Activated T-cell treated with anti-CD3 and anti-CD28 coated beads, Interleukin-2, amount 50 U/mL, for 24 hours (primary cell): ENCODE measurements at regions not wholly inside any gene's neighbourhood (a gene's known extent, or its start where the extent isn't known, plus 50 kb on each side); places are given as distances from the start of the nearest gene placed in this dataset.
"Not testable (repeated sequence)": the region's sequence is repeated elsewhere in the genome, so short reads cannot be mapped to it uniquely, and the experiment has no call there.

Source experiments
- DNase-seq: peaks from one replicate; pipeline ENCODE4 v3.0.0-alpha.2; 2020
- H3K27ac Mint-ChIP-seq: 2 replicates; pipeline ENCODE4 v1.8.0; 2020; ENCODE audit warnings: mild to moderate bottlenecking, mixed read lengths
- H3K27me3 Mint-ChIP-seq: 2 replicates; pipeline ENCODE4 v1.8.0; 2020; ENCODE audit warnings: mixed read lengths
- H3K36me3 Mint-ChIP-seq: 2 replicates; pipeline ENCODE4 v1.8.0; 2020; ENCODE audit warnings: low read depth, mixed read lengths
- H3K4me1 Mint-ChIP-seq: 2 replicates; pipeline ENCODE4 v1.8.0; 2020; ENCODE audit warnings: low read depth, mixed read lengths
- H3K4me3 Mint-ChIP-seq: 2 replicates; pipeline ENCODE4 v1.8.0; 2020; ENCODE audit warnings: mild to moderate bottlenecking, moderate library complexity, mixed read lengths
- H3K9me3 Mint-ChIP-seq: 2 replicates; pipeline ENCODE4 v1.8.0; 2020; ENCODE audit warnings: mixed read lengths

DNA sequence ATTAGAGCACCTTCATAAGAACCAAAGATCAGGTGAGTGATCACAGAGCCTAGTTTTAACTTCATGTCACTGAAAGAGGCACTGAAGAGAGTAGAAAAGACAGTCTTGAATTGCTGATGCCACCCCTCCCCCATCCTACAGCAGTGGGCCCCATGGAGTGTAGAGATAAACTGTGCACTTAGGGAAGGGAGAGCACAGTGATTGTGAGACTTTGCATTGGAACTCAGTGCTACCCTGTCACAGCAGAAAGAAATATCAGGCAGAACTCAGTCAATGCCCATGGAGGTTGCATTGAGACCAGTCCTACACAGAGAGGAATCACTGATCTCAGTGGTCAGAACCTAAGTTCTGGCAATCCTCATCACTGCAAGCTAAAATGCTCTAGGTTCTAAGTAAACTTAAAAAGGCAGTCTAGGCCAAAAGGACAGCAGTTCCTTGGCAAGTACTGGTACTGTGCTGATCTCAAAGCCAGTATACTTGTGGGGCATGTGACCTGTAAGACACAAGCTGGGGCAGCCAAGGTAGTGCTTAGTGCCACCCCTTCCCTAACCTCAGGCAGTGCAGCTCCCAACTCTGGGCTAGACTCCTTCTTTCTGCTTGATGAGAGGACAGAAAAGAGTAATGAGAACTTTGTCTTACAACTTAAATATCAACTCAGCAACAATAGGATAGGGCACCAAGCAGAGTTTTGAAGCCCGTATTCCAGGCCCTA, 94.1 kb downstream of the FSCB start:
- Mint-ChIP-seq H3K4me1 (no peaks in the 10 kb centered on the region), H3K4me3 (no peak overlapping the region), H3K27ac (no peak overlapping the region), H3K36me3 (no peaks in the 10 kb centered on the region), H3K9me3 (peaks cover 13% of the 10 kb centered on the region), H3K27me3 (no peaks in the 10 kb centered on the region)
- DNase-seq, result no peak

DNA sequence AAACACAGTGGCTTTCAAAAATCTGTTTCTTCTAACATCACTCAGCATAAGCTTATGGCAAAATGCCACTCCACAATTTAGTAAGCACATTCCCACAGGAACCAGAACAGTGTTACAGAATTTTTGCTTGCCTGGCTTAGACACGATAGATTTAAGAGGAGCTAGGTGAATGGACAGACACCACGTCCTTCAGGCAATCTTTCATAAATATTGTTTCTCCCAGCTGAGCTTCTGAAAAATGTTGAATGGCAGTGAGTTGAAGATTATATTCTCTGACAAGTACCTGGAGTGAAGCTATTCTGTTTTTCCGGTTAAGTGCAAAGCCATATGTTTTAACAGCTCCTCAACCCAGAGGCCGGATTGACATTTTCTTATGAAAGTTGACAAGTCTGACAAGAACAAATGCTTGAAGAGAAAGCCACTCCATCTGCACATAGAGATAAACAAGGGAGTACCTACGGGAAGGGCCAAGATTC, 102.0 kb downstream of the FSCB start:
- no peak overlapping the region for H3K4me3 Mint-ChIP-seq
- no peak for DNase-seq
- no peak overlapping the region for H3K27ac Mint-ChIP-seq
- H3K27me3 Mint-ChIP-seq, result no peaks in the 10 kb centered on the region
- no peaks in the 10 kb centered on the region for H3K4me1 Mint-ChIP-seq
- H3K36me3 Mint-ChIP-seq, result no peaks in the 10 kb centered on the region
- H3K9me3 Mint-ChIP-seq, result peaks cover 10% of the 10 kb centered on the region

DNA sequence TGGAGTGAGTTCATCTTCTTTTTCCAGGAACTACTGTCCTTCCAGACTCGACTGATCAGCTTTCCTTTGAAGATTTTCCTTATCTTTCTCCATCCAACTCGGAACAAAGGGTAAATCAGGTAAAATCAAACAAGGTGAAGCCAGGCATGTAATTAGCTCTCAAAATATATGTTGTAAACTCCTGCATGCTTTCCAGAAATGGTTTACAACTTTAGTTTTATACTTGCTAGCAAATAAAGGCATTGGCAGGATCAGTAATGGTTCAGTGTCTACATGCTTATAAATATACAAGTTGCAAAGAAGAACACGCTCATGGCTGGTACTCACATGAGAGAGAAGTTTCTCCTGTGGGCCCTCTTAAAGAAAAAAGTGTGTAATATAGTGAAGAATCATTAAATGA, 102.5 kb downstream of the FSCB start:
- no peaks in the 10 kb centered on the region for H3K27me3 Mint-ChIP-seq

DNA sequence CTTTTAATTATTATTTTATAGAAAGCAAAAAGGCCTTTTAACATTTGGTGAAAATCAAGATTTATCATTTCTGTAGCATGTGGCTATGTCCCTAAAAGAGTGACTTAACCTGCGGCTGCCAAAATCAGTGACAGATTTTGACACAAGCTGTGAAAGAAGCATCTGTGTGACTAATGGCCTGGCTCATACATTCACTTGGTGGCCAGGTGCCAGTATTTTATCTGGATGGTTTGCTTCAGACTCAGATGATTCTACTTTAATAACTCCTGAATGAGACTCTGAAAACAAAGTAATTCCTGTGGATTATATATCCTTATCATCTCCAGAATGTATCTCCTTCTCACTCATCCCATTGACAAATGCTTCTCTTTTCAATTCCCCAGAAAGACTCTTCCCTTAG, 103.0 kb downstream of the FSCB start:
- Mint-ChIP-seq H3K4me3 (no peak overlapping the region), H3K9me3 (peaks cover 9% of the 10 kb centered on the region), H3K27me3 (no peaks in the 10 kb centered on the region), H3K27ac (no peak overlapping the region), H3K4me1 (no peaks in the 10 kb centered on the region), H3K36me3 (no peaks in the 10 kb centered on the region)
- DNase-seq, result no peak

More for the DNA sequence above, 102.5 kb downstream of the FSCB start:
- Mint-ChIP-seq H3K27ac (no peak overlapping the region), H3K4me3 (no peak overlapping the region), H3K9me3 (peaks cover 10% of the 10 kb centered on the region), H3K36me3 (no peaks in the 10 kb centered on the region), H3K4me1 (no peaks in the 10 kb centered on the region)
- DNase-seq, result no peak

DNA sequence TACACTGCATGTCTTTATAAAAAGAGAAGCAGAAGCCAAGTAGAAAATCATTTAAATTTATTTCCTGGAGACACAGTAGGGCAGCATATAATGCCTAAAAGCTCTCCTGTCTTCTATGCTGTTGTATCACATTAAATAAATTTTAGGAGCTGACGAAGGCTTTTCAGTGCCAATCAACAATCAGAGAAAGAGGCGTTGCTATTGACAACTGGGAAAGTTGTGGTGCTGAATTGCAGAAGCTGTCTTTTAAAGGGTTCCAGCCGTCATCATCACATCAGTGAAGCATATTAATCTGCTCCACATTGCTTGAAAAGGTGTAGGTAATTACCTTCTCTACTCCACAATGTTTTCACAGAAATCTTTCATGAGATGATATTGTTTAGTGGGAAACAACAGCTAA, 103.9 kb downstream of the FSCB start:
- H3K27ac Mint-ChIP-seq, result no peak overlapping the region
- no peak for DNase-seq
- no peaks in the 10 kb centered on the region for H3K4me1 Mint-ChIP-seq
- no peak overlapping the region for H3K4me3 Mint-ChIP-seq
- H3K27me3 Mint-ChIP-seq, result no peaks in the 10 kb centered on the region
- peaks cover 5% of the 10 kb centered on the region for H3K9me3 Mint-ChIP-seq
- no peaks in the 10 kb centered on the region for H3K36me3 Mint-ChIP-seq

DNA sequence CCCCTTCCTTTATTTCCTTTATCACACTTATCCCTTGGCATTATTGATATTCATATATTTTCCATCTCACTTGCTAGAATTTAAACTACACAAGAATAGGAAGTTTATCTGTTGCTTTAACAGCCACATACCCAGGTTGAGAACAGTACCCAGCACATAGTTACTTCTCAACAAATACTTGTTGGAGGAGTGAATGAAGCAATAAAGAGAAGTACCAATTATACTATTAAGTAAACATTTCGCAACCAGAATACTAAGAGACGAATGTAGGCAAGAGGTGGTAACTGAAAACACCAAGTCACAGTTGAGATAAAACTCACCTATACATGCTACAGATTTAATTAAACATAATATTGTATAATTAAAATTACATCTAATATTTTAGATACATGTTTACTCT, 110.9 kb downstream of the FSCB start:
- Mint-ChIP-seq H3K4me3 (no peak overlapping the region), H3K9me3 (peaks cover 2% of the 10 kb centered on the region)

DNA sequence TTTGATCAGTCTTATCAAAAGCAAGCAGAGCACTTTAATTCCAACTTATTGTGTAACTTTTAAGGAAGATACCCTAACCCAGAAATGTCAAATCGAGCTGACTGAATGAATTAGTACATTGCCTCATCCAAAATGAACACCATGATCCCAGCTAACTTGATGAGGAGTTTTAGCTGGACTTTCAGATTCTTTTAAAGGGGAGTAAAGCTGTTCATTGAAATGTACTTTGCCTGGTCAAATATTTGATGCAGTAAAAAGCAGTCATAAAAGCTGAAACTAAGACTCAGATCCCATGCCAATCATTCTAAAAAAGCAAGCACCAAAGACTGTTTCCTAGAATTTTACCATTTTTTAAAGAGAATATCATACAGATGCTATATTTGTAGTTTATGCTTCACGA, 114.1 kb downstream of the FSCB start:
- no peak for DNase-seq
- Mint-ChIP-seq H3K4me1 (no peaks in the 10 kb centered on the region), H3K27ac (no peak overlapping the region), H3K4me3 (no peak overlapping the region), H3K36me3 (no peaks in the 10 kb centered on the region), H3K9me3 (peaks cover 2% of the 10 kb centered on the region), H3K27me3 (no peaks in the 10 kb centered on the region)

More for the DNA sequence above, 110.9 kb downstream of the FSCB start:
- no peak overlapping the region for H3K27ac Mint-ChIP-seq
- H3K4me1 Mint-ChIP-seq, result no peaks in the 10 kb centered on the region
- no peak for DNase-seq
- no peaks in the 10 kb centered on the region for H3K27me3 Mint-ChIP-seq
- H3K36me3 Mint-ChIP-seq, result no peaks in the 10 kb centered on the region

DNA sequence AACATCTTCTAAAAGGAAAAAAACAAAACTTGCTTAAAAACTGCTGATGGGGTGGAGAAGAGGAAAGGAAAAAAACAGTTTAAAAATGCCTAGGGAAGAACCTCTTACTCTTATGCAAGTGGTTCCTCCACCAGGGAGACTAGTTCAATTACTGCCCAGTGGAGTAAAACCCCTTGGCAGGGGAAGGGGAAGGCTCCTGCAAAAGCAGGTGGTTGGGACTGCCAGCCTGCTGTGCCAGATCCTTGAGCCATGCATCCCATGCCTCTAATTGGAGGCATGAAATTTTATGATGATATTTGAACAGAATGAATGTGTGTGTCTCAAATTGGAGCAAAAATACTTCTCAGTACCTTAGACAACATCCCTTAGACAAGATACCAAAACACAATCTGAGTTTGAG, 118.8 kb downstream of the FSCB start:
- Mint-ChIP-seq H3K9me3 (no peaks in the 10 kb centered on the region), H3K4me3 (no peak overlapping the region), H3K4me1 (no peaks in the 10 kb centered on the region), H3K27ac (no peak overlapping the region), H3K27me3 (no peaks in the 10 kb centered on the region), H3K36me3 (no peaks in the 10 kb centered on the region)
- DNase-seq, result no peak

DNA sequence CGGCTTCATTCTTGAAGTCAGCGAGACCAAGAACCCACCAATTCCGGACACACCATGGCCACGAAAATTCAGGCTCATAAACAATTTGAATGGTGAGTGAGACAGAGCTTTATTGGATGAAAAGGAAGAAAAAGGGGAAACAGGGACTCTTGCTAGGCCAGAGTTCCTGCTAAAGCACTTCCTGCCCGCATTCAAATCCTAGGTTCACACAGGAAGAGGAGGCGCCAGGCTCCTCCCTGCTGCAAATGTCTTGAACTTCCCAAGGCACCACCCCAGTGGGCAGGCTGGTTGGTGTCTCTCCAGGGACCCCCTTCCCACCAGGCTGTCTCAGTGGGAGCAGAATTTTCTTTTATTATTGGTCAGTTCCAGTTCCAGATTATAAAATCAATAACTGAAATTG, 121.2 kb downstream of the FSCB start:
- Mint-ChIP-seq H3K27me3 (no peaks in the 10 kb centered on the region), H3K4me3 (no peak overlapping the region), H3K9me3 (peaks cover 4% of the 10 kb centered on the region), H3K27ac (no peak overlapping the region), H3K36me3 (no peaks in the 10 kb centered on the region), H3K4me1 (no peaks in the 10 kb centered on the region)
- DNase-seq, result no peak

DNA sequence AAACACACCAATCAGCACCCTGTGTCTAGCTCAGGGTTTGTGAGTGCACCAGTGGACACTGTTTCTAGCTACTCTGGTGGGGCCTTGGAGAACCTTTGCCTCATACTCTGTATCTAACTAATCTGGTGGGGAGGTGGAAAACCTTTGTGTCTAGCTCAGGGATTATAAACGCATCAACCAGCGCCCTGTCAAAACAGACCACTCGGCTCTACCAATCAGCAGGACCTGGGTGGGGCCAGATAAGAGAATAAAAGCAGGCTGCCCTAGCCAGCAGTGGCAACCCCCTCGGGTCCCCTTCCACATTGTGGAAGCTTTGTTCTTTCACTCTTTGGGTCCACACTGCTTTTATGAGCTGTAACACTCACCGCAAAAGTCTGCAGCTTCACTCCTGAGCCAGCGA, 121.8 kb downstream of the FSCB start:
- H3K9me3 Mint-ChIP-seq, result not testable (repeated sequence)

DNA sequence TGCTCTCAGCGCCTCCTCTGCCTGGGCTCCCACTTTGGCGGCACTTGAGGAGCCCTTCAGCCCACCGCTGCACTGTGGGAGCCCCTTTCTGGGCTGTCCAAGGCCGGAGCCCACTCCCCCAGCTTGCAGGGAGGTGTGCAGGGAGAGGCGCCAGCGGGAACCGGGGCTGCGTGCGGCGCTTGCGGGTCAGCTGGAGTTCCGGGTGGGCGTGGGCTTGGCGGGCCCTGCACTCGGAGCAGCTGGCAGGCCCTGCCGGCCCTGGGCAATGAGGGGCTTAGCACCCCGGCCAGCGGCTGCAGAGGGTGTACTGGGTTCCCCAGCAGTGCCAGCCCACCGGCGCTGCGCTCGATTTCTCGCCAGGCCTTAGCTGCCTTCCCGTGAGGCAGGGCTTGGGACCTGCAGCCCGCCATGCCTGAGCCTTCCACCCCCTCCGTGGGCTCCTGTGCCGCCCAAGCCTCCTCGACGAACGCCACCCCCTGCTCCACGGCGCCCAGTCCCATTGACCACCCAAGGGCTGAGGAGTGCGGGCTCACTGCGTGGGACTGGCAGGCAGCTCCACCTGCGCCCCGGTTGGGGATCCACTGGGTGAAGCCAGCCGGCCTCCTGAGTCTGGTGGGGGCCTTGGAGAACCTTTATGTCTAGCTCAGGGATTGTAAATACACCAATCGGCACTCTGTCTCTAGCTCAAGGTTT, 122.3 kb downstream of the FSCB start:
- not testable (repeated sequence) for H3K4me1 Mint-ChIP-seq, H3K36me3 Mint-ChIP-seq, DNase-seq, H3K27ac Mint-ChIP-seq, H3K9me3 Mint-ChIP-seq, H3K4me3 Mint-ChIP-seq, H3K27me3 Mint-ChIP-seq

More for the DNA sequence above, 121.8 kb downstream of the FSCB start:
- H3K27me3 Mint-ChIP-seq, DNase-seq, H3K27ac Mint-ChIP-seq, H3K36me3 Mint-ChIP-seq, H3K4me3 Mint-ChIP-seq, H3K4me1 Mint-ChIP-seq: not testable (repeated sequence)

DNA sequence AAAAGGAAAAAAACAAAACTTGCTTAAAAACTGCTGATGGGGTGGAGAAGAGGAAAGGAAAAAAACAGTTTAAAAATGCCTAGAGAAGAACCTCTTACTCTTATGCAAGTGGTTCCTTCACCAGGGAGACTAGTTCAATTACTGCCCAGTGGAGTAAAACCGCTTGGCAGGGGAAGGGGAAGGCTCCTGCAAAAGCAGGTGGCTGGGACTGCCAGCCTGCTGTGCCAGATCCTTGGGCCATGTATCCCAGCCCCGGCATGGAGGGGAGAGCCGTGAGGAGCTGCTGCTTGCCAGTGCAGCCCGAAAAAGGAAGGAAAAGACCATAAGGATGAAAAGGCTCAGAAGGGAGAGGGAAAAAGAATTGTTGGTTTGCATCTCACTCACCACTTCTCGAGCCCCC, 123.0 kb downstream of the FSCB start:
- Mint-ChIP-seq H3K27me3 (no peaks in the 10 kb centered on the region), H3K36me3 (no peaks in the 10 kb centered on the region), H3K4me3 (no peak overlapping the region), H3K9me3 (peaks cover 4% of the 10 kb centered on the region), H3K27ac (no peak overlapping the region), H3K4me1 (no peaks in the 10 kb centered on the region)
- no peak for DNase-seq

DNA sequence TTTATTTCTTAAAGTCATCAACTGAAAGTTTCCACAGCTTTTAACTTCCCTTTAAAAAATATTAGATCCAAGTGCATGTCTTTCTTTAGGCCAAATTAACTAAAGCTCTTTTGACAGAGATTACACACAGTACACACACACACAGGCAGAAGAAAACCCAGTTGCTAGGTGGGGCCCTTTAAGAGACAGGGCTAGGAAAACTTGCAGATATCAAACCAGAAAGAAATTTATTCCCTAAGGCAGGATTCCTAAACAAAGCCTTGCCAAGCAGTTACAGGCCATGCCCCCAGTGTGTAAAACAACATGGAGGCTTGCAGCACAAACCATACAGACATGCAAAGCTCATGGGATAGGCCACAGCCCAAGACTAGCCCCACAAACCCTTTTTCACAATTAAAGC, 123.4 kb downstream of the FSCB start:
- H3K27me3 Mint-ChIP-seq, result no peaks in the 10 kb centered on the region
- H3K4me3 Mint-ChIP-seq, result no peak overlapping the region
- DNase-seq, result no peak
- no peaks in the 10 kb centered on the region for H3K4me1 Mint-ChIP-seq
- no peak overlapping the region for H3K27ac Mint-ChIP-seq
- peaks cover 4% of the 10 kb centered on the region for H3K9me3 Mint-ChIP-seq
- H3K36me3 Mint-ChIP-seq, result no peaks in the 10 kb centered on the region

DNA sequence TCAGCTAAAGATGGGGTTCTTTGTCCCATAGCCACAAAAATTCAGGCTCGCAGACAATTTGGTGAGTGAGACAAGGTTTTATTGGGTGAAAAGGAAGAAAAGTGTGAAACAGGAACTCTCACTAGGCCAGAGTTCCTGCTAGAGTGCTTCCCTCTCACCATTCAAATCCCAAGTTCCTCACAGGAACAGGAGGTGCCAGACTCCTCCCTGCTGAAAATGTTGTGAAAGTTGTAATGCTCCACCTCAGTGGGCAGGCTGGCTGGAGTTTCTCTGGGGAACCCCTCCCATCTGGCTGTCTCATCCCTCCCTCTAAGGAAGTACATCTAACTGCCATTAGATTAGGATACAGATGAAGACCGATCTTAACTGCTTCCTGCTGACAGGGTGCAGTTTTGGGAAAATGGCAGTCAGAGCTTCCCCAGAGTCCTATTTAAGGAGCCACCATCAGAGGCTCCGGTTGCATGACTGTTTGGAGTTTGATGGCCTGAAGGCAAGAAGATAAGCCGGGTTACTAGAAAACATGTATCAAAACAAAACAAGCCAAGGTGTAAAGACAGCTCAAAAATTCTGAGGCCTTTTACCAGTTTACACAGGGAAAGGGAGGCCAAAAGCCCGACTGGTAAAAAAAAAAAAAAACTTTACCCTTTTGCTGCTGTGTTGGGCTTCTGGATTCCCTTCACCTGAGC, 127.6 kb downstream of the FSCB start:
- Mint-ChIP-seq H3K4me3 (no peak overlapping the region), H3K36me3 (no peaks in the 10 kb centered on the region), H3K4me1 (no peaks in the 10 kb centered on the region), H3K27ac (no peak overlapping the region), H3K9me3 (peaks cover 17% of the 10 kb centered on the region), H3K27me3 (no peaks in the 10 kb centered on the region)
- no peak for DNase-seq

DNA sequence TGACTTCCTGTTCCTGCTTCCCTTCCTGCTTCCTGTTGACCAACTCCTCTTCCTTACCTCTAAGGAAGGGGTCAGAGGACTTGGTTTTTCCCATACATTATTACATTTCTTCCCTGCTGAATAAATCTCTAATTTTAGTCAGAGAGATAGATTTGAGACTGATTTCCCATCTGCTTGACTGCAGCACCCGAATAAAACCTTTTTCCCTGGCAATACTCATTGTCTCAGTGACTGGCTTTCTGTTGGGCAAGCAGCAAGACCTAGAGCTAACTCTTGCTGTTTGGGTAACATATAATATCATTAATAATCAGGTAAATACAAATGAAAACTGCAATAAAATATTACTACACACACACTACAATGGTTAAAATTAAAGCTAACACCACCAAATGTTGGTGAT, 132.2 kb downstream of the FSCB start:
- H3K4me3 Mint-ChIP-seq, result no peak overlapping the region
- no peak for DNase-seq
- peaks cover 19% of the 10 kb centered on the region for H3K9me3 Mint-ChIP-seq
- H3K36me3 Mint-ChIP-seq, result no peaks in the 10 kb centered on the region
- H3K27ac Mint-ChIP-seq, result no peak overlapping the region
- no peaks in the 10 kb centered on the region for H3K4me1 Mint-ChIP-seq
- no peaks in the 10 kb centered on the region for H3K27me3 Mint-ChIP-seq
